T-helper 1 cell (primary cell): ENCODE measurements at regions not wholly inside any gene's neighbourhood (a gene's known extent, or its start where the extent isn't known, plus 50 kb on each side); places are given as distances from the start of the nearest gene placed in this dataset.
"Not testable (repeated sequence)": the region's sequence is repeated elsewhere in the genome, so short reads cannot be mapped to it uniquely, and the experiment has no call there.

Source experiments
- DNase-seq, 5 donors: peaks; one replicate each; pipeline ENCODE4 v3.0.0-alpha.2; 2012 to 2020

- DNase-seq, result no peak
Measured at GRCh38 chr2:57615855-57616556, 430.6 kb upstream of the VRK2 start.

- DNase-seq, result no peak
Measured at GRCh38 chr2:57617318-57617717, 429.3 kb upstream of the VRK2 start.

- DNase-seq, result no peak
Measured at GRCh38 chr2:57621122-57621663, 425.4 kb upstream of the VRK2 start.

- DNase-seq, result no peak
Measured at GRCh38 chr2:57622009-57622408, 424.6 kb upstream of the VRK2 start.

- DNase-seq, result no peak
Measured at GRCh38 chr2:57656198-57656597, 390.4 kb upstream of the VRK2 start.

GRCh38 chr2:57669570-57669969 is 377.0 kb upstream of the VRK2 start:
- no peak for DNase-seq

- DNase-seq, result no peak
Measured at GRCh38 chr2:57674025-57674424, 372.6 kb upstream of the VRK2 start.

GRCh38 chr2:57674743-57675142 is 371.9 kb upstream of the VRK2 start:
- DNase-seq, result no peak

GRCh38 chr2:57677296-57677695 is 369.3 kb upstream of the VRK2 start:
- no peak for DNase-seq

- no peak for DNase-seq
Measured at GRCh38 chr2:57681650-57682049, 365.0 kb upstream of the VRK2 start.

- DNase-seq, result no peak
Measured at GRCh38 chr2:57685032-57685431, 361.6 kb upstream of the VRK2 start.

GRCh38 chr2:57692395-57692794 is 354.2 kb upstream of the VRK2 start:
- no peak for DNase-seq

- DNase-seq, result no peak
Measured at GRCh38 chr2:57693177-57693576, 353.4 kb upstream of the VRK2 start.

GRCh38 chr2:57693965-57694364 is 352.6 kb upstream of the VRK2 start:
- no peak for DNase-seq

GRCh38 chr2:57696016-57696415 is 350.6 kb upstream of the VRK2 start:
- DNase-seq, result no peak

- DNase-seq, result no peak
Measured at GRCh38 chr2:57698392-57698791, 348.2 kb upstream of the VRK2 start.

GRCh38 chr2:57698935-57699449 is 347.6 kb upstream of the VRK2 start:
- no peak for DNase-seq

GRCh38 chr2:57701391-57701791 is 345.2 kb upstream of the VRK2 start:
- no peak for DNase-seq

- no peak for DNase-seq
Measured at GRCh38 chr2:57703407-57703806, 343.2 kb upstream of the VRK2 start.

- not testable (repeated sequence) for DNase-seq
Measured at GRCh38 chr2:57707794-57708193, 338.8 kb upstream of the VRK2 start.

GRCh38 chr2:57711991-57712390 is 334.6 kb upstream of the VRK2 start:
- no peak for DNase-seq

- peak in 1 of 5 donors; percentile 23 for DNase-seq
Measured at GRCh38 chr2:57720728-57721627, 325.6 kb upstream of the VRK2 start.

GRCh38 chr2:57725337-57725947 is 321.2 kb upstream of the VRK2 start:
- no peak for DNase-seq
